ENCODE measurements at regions not wholly inside any gene's neighbourhood (a gene's known extent, or its start where the extent isn't known, plus 50 kb on each side); places are given as distances from the start of the nearest gene placed in this dataset.
A peak's percentile ranks its signal among the peaks of the same experiment; 100 is the strongest.
"Not testable (repeated sequence)": the region's sequence is repeated elsewhere in the genome, so short reads cannot be mapped to it uniquely, and the experiment has no call there.

DNA sequence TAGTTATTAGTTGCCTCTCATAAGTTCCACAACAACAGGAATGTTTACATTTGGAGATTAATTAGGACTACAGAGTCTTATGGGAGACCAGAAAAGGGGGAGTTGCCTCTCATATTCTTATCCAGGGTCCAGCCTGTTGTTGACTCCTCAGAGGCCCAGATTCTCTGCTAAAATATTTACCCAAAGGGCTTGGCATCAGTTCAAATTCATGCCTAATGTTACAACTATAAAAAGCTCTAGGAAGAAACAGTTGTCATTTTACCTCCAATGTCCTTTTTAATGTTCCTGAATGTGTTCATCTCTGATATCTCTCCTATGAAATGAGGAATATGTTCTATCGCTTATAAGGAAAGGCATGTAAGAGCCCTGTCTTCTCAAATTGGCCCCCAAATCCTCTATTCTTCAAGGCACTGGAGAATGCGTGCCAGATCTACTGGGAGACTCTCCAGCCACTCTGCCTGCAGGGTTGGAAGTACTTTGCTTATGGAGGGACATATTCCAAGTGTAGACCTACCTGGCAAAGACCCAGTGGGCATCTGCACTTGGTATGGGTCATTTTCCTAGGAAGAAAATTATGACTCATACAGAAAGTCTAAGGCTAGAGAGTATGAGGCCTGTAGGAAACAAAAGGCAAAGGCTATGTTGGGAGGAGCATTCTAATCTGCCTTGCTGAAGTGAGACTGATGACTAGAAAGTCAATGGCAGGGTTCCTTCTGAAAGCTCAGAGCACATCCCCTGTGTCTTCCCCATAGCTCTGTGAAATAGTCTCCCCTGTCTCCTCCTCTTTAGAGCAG, 192.6 kb downstream of the ESM1 start:
- intact Hi-C loops (cut with micrococcal nuclease): no loop called here

DNA sequence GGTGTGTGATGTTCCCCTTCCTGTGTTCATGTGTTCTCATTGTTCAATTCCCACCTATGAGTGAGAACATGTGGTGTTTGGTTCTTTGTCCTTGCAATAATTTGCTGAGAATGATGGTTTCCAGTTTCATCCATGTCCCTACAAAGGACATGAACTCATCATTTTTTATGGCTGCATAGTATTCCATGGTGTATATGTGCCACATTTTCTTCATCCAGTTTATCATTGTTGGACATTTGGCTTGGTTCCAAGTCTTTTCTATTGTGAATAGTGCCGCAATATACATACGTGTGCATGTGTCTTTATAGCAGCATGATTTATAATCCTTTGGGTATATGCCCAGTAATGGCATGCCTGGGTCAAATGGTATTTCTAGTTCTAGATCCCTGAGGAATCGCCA, 197.5 kb downstream of the ESM1 start:
- ATAC-seq; DNase-seq; intact Hi-C loops (cut with micrococcal nuclease): not testable (repeated sequence)

More for the DNA sequence above, 192.6 kb downstream of the ESM1 start:
- peak; percentile 76 for ATAC-seq
- no peak for DNase-seq

- peak; percentile 67 for DNase-seq
- peak; percentile 97 for ATAC-seq
Observed at GRCh38 chr5:54785729-54786591, 199.4 kb downstream of the ESM1 start.

DNA sequence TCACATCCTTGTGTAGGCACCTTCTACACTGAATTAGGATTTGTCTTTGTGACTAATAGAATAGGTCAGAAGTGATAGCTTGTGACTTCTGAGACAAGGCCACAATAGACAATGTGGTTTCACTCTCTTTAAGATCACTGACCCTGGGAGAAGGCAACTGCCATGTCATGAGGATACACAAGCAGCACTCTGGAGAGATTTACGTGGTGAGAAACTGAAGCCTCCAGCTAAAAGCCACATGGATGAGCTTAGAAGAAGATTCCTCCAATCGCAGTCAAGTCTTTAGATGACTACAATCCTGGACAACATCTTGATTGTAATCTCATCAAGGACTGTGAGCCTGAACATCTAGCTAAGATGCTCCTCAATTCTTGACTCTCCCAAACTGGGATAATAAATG, 206.6 kb downstream of the ESM1 start:
- ATAC-seq: no peak
- intact Hi-C loops (cut with micrococcal nuclease): no loop called here
- DNase-seq: no peak

More at GRCh38 chr5:54785729-54786591, 199.4 kb downstream of the ESM1 start:
- intact Hi-C loops (cut with micrococcal nuclease): no loop called here

DNA sequence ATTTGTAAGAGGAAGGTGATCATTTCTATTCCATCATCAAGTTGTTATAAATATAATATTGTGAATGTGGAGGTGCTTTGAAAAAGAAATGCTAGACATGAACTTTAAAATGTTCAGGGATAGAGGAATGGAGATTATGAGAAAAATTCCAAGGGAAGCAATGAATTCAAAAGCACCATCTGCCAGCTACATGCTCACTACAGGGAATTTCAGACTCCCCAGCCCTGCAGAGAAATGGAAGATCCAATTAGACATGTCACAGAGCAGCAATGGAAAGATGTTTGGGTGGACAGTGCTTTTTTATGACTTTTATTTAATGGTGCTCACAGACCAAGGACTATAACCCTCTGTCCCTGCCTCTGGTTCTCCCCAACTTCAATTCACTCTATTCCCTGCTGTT, 209.7 kb downstream of the ESM1 start:
- DNase-seq: no peak
- ATAC-seq: no peak
- intact Hi-C loops (cut with micrococcal nuclease): no loop called here

DNA sequence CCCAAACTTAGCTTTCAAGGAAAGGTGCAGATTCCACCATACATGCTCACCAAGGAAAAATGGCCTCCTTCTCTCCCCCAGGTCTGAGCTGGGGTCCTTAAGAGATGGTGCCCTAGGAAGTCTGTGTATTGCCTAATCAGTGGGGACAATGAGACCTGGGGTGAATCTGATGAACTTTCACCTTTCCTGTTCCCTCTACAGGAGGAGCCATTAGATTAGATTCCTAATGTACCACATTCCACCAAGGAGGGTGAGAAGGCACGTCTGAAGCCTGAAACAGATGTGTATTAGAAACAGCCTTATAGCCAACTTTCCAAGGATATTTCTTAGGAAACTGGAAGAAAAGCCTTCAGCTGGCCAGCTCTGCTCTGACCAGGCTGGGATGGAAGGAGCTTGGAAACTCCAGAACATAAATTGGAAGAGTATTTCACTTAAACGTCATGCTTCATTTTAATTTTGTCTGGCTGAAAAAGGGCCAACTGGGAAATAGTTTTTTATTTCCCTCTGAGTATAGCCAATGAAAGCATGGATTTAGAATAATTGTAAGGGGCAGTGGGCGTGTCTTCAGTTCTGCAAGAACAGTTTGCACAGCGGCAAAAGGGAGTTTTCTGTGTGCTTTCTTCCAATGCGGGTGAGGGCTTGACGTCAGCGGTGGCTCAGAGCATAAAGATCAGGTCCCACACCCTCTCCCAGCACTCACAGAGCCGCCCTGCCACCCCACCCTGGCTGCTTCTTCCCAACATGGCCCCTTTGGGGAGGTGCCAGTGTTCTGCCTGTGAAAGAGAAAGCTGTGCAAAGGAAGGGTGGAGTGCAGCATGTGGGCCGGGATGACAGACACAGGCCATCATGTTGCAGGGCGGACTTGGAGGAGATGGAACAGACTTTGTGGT, 210.9 kb downstream of the ESM1 start:
- peak; percentile 97 for ATAC-seq
- intact Hi-C loops (cut with micrococcal nuclease): no loop called here
- DNase-seq: peak; percentile 84

GRCh38 chr5:54772684-54773083, 212.7 kb downstream of the ESM1 start:
- no peak for ATAC-seq
- intact Hi-C loops (cut with micrococcal nuclease): no loop called here

DNA sequence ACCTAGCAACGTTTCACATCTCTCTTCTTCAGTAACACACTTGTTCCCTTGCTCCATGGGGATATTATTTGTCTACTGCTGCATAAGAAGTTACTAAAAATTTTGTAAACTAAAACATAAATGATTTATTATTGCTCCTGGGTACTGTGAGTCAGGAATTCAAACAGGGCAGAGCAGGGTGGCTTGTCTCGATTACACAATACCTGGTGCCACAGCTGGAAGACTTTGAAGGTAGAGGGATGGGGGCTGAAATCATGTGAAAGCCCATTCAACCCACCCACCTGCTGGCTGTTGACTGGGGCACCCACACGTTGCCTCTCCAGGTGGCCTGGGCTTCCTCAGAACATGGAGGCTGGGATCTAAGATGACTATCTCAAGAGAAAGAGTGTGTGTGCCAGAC, 213.2 kb downstream of the ESM1 start:
- no peak for DNase-seq
- ATAC-seq: no peak
- intact Hi-C loops (cut with micrococcal nuclease): no loop called here

More at GRCh38 chr5:54772684-54773083, 212.7 kb downstream of the ESM1 start:
- DNase-seq: no peak

- DNase-seq: no peak
- intact Hi-C loops (cut with micrococcal nuclease): no loop called here
- ATAC-seq: no peak
Observed at GRCh38 chr5:54769746-54770145, 215.6 kb downstream of the ESM1 start.

DNA sequence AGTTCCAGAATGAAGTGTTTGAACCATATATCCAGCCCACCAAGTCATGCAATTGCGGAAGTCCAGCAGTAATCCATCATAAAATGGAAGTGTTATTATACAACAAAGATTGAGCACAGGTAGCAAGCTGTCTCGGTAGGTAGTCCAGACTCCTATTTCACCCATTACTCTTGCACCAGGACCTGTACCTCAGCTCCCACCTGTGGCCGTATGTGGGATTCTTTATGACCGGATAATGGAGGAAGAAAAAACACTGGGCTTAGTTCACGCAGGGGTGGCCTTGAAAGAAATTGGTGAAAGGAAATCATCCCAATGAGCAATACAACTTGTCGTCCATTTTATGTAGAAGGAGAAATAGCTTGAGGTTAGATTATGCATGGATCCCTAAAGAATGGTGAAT, 216.3 kb downstream of the ESM1 start:
- intact Hi-C loops (cut with micrococcal nuclease): no loop called here
- ATAC-seq (no peak), DNase-seq (no peak)

DNA sequence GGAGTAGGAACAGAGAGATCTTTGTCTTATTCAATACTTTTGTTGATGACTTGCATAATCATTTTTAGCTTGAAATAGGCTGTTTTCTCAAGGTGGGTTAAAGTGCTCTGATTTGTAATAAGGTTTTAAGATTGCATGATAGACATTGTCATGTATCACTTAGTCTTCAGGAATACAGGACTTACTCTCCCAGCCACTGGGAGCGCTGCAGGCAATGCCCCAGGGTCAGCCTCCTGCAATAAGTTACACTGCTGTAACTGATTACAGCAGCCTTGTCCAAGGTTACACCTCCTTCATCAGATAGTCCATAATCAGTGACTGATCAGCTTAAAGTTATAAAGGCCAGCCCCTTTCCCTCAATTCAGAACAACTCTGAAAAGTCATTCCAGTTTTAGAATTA, 218.6 kb downstream of the ESM1 start:
- no peak for ATAC-seq
- DNase-seq: no peak
- intact Hi-C loops (cut with micrococcal nuclease): no loop called here

DNA sequence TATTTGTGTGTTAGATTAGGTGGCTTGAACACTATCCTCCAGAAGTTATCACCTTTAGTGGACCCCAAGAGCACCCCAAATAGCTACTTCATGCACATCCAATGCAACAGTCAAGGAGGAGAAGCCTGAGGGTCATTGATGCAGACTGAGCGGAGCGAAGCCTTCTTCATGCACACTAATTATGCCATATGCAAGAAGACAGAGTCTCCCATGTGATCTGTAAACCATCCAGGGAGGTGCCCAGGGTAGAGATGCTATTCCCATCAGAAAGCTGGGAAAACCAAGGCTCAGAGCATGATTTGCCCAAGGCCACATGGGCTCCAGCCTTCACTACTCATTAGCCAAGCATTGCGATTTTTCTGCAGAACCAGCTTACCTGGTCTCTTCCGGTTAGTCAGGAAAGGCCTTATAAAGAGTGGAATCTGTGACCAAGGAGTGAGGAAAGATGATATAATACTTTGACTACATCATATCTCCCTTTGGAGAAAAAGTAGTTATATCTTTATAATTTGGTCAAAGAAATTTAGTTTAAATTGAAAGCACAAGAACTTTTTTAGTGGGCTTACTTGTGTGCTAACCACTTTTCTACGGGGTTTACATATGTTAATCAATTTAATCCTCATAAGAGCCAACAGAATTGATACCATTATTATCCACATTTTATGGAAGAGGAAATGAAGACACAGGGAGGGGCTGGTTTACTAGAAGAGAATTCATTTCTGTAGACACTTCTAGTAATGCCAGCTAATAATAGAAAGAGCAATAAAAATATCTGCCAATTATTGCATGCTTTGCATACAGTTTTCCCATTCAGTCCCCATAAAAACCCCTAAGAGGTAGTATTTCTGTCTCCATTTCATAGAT, 220.0 kb downstream of the ESM1 start:
- DNase-seq (no peak), ATAC-seq (no peak)
- intact Hi-C loops (cut with micrococcal nuclease): no loop called here

- no peak for ATAC-seq
- intact Hi-C loops (cut with micrococcal nuclease): no loop called here
Observed at GRCh38 chr5:54764102-54765090, 221.0 kb downstream of the ESM1 start.

DNA sequence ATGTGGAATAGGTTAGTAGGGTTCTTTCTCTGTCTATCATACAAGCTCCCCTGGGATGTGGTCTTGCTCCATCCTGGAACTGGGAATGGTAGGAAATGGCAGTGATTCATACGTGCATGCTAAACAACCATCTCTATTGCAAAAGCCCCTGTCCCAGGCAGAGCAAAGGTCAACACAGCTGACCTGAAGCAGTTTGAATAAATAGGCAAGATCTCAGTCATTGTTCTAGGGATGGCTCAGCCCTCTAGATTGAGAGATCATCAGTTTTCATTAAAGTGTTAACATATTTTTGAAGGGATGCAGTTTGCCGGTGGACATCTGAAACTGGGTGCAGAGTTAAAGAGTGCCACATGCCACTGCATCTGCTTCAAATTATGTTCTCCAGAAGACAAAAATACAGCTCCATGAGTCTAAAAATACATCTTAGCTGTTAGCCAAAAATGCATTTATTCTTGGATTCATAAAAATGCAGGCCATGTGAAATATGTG, 224.1 kb downstream of the ESM1 start:
- DNase-seq (no peak), ATAC-seq (peak; percentile 93)
- intact Hi-C loops (cut with micrococcal nuclease): no loop called here

More at GRCh38 chr5:54764102-54765090, 221.0 kb downstream of the ESM1 start:
- no peak for DNase-seq

DNA sequence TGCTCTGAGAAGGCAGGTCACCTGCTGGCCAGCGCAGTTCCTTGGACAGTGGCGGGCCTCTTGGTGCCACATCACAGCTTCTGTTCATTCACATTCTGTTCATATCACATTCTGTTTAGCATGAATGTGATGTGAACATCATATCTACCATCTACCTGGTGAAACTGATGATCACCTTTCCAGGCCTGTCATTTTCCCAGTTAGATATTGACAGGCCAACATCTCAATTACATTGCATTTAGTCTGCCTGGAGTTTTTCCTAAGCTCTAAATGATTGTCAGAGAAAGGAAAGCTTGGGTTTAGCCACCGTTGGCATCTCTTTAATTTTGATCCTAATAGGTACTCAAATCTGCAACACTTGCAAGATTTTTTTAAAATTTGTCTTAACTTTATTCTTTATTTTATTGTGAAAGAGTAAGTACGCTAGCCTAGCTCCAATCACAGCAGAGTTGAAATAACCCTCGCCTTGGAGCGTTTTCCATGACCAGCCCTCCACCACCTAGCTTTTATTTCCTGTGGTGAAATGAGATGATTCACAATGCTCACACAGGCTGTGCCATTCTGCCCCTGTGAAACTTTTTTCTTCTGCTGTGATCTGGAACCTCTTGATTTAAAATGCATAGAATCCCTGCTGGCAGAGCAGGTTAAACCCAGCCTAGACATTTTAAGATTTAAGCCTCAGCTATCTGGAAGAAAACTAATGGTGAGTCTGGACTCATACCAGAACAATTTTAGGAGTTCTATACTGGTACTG, 225.0 kb downstream of the ESM1 start:
- intact Hi-C loops (cut with micrococcal nuclease): no loop called here
- peak; percentile 15 for ATAC-seq

DNA sequence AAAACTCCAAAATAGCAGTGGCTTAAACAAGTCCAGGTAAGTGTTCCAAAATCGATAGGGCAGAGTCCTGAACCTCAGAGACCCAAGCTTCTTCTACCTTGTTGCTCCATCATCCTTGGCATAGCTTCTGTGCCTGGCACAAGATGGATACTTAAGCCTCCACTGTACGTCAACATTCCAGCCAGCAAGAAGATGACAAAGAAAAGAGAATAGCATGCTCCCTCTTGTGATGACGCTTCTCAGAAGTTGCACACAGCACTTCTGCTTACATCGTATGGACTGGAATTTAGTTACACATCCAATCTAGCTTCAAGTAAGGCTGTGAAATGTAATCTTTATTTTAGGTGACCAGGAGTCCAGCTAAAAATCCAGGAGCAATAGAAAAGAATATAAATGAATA, 227.4 kb downstream of the ESM1 start:
- ATAC-seq (no peak), DNase-seq (no peak)
- intact Hi-C loops (cut with micrococcal nuclease): no loop called here

More for the DNA sequence above, 225.0 kb downstream of the ESM1 start:
- DNase-seq: no peak

Data from left ventricle myocardium superior (tissue), 1 donor.